Stimulated activated CD4-positive, alpha-beta T cell treated with anti-CD3 and anti-CD28 coated beads, Interleukin-2, amount 100 ng/mL, for 48 hours (primary cell): ENCODE measurements at regions not wholly inside any gene's neighbourhood (a gene's known extent, or its start where the extent isn't known, plus 50 kb on each side); places are given as distances from the start of the nearest gene placed in this dataset.

Source experiments
- DNase-seq, 2 donors: peaks; one replicate each; pipeline ENCODE4 v3.0.0-alpha.2; 2020

DNA sequence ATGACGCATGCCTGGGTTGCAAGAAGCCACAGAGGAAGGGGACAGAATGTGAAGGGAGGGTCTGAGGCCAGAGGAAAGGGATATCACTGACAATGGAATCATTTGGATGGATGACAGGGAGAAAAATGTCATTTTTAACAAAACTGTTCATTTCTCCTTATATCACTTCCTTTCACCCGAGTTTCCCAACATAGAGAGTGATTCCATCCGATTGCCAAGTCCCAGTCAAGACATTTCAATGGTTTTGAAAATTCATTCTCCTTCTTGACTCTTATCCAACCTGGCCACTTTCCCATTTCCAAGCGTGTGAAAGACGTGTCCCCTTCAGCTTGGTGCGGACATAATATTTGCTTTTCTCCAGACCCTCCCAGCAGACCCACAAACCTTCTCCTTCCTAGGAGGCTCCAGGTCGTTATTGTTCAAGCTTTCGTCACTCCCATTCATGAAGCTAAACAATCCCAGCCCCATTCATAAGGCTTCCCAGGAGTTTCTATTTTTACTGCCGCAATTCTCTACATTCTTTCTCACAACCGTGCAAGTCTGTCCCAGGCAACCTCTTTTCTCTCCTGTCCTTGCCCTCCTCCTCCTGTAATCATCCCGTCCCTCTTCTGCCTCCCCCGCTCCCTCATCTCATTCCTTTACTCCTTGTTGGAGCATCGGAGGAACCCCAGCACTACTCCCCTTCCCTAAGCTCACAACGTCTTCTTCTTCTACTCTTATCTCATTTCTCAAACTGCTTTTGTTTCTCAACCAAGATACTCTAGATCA lies 301.3 kb upstream of the KLF6 start:
- no peak for DNase-seq

DNA sequence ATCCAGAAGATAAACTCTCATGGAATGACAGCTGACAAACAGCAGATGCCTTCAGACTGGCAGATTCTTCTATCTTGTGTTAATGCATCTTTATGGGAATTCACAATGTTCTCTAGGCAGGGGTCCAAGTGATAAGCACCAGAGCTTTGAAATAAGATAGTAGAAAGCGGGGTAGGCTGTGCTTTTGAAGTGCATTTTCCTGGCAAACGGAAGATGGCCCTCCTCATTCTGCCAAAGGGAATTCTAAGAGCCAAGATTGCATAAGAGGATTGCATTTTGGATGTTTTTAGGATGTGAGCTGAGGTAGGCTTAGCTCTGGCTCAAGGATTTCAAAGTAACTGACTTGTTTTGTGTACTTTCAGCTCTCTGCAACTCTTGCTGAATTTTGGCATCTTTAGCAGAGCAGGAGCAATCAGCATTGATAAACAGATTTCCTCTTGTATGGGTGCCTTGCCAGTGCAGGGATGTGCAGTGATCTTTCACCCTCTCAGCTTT lies 298.5 kb upstream of the KLF6 start:
- DNase-seq, result no peak

DNA sequence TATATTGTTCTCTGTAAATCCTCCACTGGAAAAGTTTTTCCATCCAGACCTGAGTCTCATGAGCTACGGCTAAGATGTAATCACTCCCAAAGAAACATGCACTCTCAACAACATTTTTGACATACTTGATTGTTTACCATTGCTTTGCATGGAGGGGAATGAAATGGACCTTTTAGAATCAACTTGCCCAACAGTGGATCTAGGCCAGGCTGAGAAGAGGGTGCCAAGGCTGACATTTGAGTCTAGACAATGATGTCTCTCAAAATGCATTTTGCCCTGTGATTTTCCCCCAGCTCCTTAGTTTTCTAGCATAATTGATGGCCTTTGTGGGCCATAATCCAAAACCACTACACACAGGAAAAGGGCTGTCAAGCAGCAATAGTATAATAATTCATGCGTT lies 297.9 kb upstream of the KLF6 start:
- DNase-seq, result no peak

DNA sequence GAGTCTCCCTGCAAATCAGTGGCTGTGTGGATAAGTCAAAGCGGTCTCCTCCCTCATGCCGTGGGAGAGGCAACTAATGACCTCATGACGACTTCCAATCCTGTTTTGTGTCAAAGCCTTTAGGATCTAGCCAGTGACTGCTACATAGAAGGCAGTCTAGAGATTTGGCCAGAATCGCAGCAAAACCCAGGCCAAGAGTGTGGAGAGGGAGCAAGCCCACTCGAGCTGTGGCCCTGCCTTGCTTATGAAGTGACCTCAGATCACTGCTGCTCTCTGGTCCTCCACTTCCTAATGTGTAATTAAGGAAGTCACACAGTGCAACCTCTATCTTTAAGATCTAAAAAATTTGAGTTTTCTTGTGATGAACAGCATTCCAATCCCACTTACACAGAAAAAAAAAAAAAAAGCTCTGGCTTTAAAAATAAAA lies 296.7 kb upstream of the KLF6 start:
- no peak for DNase-seq

DNA sequence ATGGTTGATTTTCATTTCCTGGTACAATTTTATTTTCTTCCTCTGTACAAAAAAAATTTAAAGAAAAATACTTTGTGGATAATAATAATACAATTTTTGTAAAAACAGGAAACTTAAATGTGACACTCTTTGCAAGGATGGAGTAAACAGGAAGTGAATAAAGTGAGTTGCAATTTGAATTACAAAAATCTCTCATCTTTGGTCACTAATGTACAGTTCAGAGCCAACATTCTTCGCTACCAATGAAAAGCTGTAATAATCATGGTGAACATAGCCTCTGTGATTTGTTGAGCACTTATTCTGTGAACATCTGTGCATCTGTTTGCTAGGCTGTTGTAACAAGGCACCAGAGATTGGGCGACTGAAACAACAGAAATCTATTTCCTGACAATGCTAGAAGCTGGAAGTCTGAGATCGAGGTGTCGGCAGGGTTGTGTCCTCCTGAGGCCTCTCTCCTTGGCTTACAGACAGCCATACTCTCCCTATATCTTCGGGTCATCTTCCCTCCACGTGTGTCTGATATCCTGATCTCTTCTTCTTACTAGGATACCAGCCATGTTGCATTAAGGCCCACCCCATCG lies 295.3 kb upstream of the KLF6 start:
- DNase-seq, result no peak

DNA sequence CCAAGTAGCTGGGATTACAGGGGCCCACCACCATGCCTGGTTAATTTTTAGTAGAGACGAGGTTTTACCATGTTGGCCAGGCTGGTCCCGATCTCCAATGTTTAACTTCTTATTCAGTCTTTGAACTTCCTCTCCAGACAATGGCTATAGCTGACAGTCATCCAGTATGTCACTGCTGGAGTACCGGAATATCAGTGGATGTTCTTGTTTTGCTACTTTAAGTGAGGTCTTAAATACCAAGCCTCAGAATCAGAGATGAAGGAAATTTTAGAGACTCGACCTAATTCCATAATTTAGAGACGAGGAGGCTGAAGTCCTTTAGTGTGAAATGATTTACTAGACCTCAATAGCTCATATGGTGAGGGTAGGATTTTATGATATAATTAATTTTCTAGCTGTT lies 294.8 kb upstream of the KLF6 start:
- DNase-seq, result no peak

DNA sequence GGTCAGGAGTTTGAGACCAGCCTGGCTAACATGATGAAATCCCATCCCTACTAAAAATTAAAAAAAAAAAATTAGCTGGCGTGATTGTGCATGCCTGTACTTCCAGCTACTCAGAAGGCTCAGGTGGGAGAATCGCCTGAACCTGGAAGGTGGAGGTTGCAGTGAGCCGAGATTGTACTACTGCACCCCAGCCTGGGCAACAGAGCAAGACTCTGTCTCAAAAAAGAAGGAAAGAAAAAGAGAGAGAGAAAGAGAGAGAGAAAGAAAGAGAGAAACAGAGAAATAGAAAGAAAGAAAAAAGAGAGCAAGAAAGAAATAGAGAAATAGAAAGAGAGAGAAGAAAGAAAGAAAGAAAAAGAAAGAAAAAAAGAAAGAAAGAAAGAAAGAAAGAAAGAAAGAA lies 292.8 kb upstream of the KLF6 start:
- DNase-seq, result no peak

DNA sequence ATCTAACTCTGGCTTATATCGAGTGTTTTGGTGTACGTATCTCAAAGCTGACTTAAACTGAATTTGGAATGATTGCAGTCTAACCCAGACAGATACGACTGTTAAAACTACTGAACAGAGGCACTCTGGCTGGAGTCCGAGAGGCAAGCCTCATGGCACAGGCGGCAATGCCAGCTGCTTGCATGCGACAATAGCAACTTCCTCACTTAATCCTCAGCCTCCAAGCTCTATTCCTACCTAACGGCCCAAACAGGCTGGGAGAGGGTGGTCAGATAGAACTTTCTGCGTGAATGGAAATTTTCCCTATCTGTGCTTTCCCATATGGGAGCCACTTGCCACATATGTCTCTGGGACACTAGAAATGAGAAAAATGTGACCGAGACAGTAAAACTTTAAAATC lies 292.0 kb upstream of the KLF6 start:
- DNase-seq, result no peak

DNA sequence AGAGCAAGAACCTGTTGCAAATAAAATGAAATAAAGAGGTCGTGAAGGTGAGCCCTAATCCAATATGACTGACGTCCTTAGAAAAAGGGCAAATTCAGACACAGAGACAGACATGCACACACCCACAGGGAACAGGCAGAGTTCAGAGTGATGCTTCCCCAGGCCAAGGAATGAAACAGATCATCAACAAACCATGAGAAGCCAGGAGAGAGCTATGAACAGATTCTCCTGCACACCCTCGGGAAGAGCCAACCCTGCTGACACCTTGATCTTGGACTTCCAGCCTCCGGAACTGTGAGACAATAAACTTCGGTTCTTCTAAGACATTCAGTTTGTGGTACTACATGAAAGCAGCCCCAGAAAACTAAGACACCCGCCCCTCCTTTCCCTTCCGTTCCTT lies 290.4 kb upstream of the KLF6 start:
- DNase-seq, result no peak

DNA sequence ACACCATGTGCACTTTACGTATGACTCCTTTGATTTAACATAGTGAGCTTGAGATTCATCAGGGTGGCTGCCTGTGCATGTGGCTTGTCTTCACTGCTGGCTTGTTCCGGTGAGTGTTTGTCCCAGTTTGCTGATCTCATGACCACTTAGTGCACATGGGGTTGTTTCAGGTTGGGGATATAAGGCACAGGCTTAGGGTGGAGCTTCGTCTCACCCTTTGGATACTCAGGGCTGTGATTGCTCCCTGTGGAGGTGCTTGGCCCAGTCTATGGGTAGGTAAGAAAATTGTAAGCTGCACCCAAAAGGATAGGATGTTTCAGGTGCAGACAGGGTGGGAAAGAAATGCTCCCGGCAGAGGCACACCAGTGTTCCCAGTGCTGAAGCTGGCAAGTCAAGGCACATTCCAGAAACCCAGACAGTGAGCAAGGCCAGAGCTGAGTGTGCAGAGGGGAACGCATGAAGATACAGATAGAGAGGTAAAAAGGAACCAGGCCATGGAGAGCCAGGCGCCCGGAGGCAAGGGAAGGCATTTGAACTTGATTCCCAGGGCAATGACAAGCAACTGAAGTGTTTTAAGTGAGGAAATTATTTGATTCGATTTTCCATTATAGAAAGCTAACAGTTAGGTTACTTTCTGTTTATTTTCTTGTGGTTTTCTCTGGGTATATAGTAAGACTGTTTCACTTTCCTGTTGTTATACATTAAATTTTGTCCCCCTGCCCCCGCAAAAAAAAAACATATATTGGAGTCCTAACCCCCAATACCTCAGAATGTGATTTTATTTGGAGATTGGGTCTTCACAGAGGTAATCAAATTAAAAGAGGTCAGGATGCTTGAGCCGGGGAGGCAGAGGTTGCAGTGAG lies 289.8 kb upstream of the KLF6 start:
- no peak for DNase-seq

DNA sequence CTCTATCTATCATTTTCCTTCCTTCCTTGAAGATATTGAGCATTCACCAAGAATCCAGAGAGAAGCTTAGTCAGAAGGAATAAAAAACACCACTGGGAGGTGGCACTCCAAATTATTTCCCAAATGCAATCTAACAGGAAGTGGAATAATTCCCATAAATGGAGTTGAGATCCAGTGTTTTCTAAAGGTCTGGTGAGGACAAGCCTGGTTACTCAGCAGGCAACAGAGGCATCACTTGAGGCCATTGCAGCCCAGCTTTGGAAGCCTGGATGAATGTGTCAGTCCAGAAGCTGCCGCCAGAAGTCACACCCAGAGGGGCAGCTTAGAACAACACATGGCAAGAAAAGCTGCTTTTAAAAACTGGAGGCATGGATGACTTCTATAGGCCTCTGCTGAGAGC lies 288.9 kb upstream of the KLF6 start:
- DNase-seq, result no peak

DNA sequence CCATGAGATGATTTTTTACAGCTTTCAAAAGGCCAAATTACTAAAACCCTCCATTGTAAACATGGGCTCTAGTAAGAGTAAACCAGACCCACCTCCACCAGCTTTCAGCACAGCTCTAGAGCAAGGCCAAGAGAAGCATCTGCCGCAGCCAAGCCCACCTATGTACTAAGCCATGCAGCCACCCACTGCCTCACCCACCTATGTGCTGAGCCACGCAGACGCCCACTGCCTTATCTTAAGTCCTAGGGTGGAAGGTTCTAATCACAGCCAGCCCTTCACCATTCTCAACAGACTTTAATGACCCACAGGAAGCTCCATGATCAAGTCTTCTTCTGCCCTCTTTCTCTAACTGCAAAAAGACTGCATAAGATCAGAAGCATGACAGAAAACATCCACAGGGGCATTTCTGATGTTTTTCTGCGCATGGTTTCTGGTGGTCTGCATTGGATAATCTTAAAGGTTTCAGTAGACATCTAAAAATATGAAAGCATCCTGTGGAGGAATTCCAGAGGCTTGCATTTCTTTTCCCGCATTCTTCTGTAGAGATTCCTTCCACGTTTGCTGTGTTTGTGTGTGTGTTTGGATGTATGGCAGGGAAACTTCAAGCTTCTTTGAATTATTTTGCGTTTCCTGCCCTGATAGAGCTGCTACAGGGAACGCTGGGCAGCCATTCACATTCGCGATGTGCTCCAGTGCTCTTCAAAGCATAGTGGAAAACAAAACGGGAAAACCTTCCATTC lies 286.1 kb upstream of the KLF6 start:
- DNase-seq, result no peak

DNA sequence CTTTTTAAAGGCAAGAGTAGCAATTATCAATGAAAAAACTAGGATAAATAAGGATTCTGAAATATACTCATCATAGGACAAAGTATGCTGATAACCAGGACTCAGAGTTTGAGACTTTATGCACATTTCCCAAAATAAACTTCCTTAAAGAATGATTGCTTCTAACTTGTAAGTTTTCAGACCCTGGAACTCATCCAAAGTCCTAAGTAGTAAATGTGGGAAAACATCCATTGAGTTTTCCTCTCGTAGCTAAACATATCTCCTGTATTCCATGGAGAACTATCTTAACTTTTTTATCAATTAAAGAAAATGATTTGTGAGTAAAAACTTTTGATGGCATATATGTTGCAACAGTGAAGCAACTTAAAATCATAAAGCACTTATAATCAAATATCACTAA lies 285.2 kb upstream of the KLF6 start:
- DNase-seq, result no peak

DNA sequence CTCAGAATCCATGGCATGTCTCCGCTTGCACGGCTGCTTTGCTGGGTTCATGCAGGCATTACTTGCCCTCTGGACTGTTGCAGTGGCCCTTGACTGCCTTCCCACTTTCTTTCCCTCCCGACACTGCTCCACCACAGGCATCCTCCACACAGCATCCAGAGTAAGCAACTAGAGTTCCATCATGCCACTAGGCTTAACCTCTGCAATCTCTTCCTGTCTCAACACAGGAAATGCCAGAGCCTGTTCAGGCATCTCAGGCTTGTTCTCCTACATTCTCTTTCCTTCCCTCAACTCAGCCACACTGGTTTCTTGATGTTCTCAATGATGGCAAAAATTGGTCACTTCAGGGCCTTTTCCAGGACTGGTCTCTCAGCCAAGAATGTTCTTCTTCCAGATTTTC lies 284.5 kb upstream of the KLF6 start:
- no peak for DNase-seq

DNA sequence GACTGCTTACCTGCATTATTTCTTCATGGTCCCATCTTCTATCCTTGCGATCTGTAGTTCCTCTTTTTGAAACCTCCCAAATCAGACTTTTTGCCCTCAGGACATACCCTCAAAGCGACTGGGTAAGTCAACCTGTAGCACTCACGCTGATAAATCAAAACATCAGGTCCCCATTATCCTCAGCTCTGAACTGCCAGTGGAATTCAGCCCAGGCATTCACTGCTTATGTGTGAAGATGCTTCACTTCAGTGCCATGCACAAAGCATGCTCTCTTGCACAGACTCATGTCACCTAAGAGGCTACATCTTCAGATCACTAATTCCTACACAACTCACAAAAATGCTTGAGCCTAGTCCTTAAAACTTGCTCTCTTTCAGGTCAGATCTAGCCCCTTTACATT lies 283.6 kb upstream of the KLF6 start:
- no peak for DNase-seq

DNA sequence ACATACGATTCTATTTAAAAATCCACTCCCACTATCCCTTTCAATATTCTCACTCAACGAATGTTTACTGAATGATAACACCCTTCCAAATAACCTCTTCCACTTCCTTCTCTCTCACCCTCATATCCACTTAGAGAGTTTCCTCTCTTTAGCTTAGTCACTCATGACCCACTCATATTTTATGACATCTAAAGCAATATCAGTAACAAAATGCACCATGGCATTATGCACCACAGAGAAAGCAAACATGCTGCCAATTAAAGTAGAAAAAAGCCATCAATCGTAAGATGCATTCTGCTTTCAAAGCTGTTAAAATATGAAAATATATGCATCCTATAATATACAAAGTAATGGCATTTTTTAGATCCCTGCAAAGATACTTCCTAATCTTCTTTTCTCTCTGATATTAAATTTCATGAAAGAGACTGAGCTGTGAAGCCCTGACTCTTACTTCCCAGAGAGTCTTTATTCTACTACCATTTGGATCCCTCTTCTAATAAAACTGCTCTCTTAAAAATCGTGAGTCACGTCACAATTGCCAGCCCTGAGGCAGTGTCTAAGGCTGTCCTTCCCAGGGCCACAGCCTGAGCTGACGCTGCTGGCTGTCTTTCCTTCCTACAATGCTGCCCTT lies 283.0 kb upstream of the KLF6 start:
- no peak for DNase-seq

DNA sequence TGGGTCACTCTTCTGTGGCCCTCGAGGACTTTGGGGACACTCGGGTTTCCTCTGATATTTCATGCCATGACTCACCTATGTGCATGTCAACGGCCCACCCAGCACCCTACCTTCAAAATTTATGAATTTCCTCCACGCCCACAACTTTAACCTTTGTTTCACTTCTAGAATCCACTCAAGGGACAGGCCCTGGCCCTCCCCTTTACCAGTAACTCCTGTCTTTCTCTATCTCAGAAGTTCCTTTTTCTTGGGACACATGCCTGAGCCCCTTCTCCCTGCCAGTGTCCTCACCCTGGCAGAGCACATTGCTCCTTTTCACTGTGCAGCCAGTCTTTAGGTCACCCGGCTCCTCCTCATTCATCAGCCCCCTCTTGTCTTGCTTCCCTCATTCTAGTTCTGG lies 282.5 kb upstream of the KLF6 start:
- no peak for DNase-seq

DNA sequence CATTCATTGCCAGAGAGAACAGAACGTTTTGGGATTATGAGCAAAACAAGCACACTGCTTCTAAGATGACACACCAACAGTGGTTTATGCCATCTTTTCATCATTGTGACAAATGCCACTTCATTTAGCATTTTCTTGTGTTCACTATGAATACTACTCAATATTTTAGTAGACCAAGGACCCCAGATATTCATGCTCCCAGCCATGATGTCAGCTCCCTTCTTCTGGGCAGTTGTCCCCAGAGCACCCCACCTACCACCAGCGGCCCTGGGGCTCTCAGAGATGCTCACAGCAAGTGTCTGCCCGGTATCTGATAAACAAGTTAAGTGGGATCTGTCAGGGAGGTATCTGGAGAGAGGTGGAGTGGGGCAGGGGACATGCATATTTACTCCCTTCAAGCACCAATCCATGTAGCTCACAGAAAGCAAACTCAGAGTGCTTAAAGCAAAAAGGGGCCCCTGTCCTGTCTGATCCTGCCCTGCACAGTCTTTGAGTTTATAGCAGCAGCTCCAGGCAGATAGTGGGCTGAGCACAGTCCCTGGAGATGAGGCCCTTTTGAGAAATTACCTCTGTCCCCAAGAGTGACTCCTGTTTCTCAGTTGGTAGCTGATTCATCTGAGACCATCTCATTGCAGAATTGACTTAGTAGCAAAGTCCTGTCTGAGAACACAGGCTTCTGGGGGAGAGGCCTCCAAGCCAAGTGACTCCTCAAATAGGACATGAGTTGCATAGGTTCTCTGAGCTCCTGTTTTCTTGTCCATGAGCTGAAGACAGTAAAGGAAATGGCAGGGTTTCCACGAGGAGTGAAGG lies 281.8 kb upstream of the KLF6 start:
- no peak for DNase-seq

DNA sequence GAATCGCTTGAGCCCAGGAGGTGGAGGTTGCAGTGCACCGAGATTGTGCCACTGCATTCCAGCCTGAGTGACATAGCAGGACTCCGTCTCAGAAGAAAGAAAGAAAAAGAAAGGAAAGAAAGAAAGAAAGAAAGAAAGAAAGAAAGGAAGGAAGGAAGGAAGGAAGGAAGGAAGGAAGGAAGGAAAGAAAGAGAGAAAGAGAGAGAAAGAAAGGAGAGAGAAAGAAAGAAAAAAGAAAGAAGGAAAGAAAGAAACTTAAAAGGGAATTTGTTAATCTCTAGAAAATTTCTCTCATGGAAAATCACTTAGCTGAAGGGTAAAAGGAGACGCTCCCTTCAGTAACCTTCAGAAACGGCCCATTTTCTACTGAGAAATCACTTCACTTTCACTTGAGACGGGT lies 279.5 kb upstream of the KLF6 start:
- DNase-seq, result no peak

DNA sequence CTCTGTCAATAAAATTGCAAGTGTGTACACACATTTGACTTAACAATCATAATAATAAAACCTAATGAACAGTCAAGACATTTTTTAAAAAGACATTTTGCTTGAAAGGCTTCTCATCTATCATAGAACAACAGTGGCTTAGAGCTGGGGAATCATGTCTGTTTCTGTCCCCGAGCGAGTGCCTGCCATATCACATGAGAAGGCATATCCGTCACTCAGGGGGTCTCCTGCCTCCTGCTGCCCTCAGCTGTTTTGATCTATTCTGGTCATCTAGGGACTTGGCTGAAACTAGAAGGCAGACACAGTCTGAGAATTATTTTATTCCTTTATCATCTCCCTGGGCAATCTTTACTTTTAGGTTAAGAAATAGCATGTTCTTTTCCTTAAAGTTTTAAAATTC lies 278.7 kb upstream of the KLF6 start:
- DNase-seq, result no peak

DNA sequence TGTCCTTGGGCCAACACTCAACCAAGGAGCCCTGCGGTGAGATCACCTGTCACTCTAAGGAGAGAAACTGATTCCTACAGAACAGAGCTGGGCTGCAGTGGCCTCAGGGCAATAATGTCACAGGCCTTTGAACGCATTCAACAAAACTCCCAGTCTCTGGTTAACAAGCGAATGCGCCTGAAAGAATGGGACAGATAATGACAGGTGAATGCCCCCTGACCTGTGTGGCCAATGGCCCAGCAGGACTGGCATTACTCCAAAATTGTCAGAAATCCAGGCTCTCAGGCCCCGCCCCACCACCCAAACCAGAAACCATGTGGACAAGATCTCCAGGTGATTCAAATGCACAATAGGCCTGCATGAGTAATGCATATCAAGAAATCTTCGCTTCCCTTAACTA lies 277.7 kb upstream of the KLF6 start:
- DNase-seq, result no peak

DNA sequence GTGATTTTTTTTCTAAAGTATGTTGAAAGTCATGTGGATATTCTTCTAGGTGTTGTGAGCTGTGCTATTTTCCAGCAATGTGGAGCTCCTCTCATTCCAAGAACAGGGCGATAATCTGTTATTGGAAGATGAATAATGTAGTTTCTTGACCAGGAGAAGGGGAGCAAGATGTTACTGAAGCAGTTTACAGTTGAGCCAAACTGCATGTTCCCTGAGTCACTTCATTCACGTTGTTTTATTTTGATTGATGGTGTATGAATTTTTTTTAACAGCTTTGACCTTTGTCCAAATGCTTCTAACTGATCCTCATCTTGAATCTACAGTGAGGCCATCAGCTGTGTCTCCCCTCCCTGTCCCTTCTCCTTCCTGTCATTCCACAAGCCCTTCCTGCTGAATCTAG lies 277.1 kb upstream of the KLF6 start:
- DNase-seq, result no peak
